GM19099 (cell line): ENCODE measurements at regions not wholly inside any gene's neighbourhood (a gene's known extent, or its start where the extent isn't known, plus 50 kb on each side); places are given as distances from the start of the nearest gene placed in this dataset.

Experiments
- POLR2A ChIP-seq: IDR thresholded peaks from 3 replicates; pipeline ENCODE4 v1.6.1; 2011; ENCODE audit warnings: low read depth; ENCODE audit not compliant: insufficient read length; ENCODE audit errors: extremely low read depth

GRCh38 chr13:81293594-81294164 lies 952.8 kb upstream of the SPRY2 start:
- TF ChIP-seq POLR2A = no peak

GRCh38 chr13:81283561-81283960 lies 942.6 kb upstream of the SPRY2 start:
- TF ChIP-seq POLR2A = no peak

GRCh38 chr13:81283062-81283461 lies 942.1 kb upstream of the SPRY2 start:
- no peak for TF ChIP-seq POLR2A

GRCh38 chr13:81275666-81276258 lies 934.8 kb upstream of the SPRY2 start:
- no peak for TF ChIP-seq POLR2A

- TF ChIP-seq POLR2A = no peak
These were observed 906.8 kb upstream of the SPRY2 start for GRCh38 chr13:81247711-81248110.

GRCh38 chr13:81246556-81246955 lies 905.6 kb upstream of the SPRY2 start:
- no peak for TF ChIP-seq POLR2A

- no peak for TF ChIP-seq POLR2A
These were observed 903.1 kb upstream of the SPRY2 start for GRCh38 chr13:81244011-81244410.

- TF ChIP-seq POLR2A = no peak
These were observed 889.5 kb upstream of the SPRY2 start for GRCh38 chr13:81230386-81230785.

GRCh38 chr13:81224209-81224833 lies 883.4 kb upstream of the SPRY2 start:
- no peak for TF ChIP-seq POLR2A

GRCh38 chr13:81223778-81224177 lies 882.9 kb upstream of the SPRY2 start:
- TF ChIP-seq POLR2A = no peak

- no peak for TF ChIP-seq POLR2A
These were observed 870.8 kb upstream of the SPRY2 start for GRCh38 chr13:81211713-81212112.

GRCh38 chr13:81207636-81208035 lies 866.7 kb upstream of the SPRY2 start:
- no peak for TF ChIP-seq POLR2A

GRCh38 chr13:81207231-81207630 lies 866.3 kb upstream of the SPRY2 start:
- TF ChIP-seq POLR2A = no peak

- TF ChIP-seq POLR2A = no peak
These were observed 862.9 kb upstream of the SPRY2 start for GRCh38 chr13:81203783-81204182.

GRCh38 chr13:81199956-81200355 lies 859.0 kb upstream of the SPRY2 start:
- TF ChIP-seq POLR2A = no peak

GRCh38 chr13:81197966-81198365 lies 857.0 kb upstream of the SPRY2 start:
- no peak for TF ChIP-seq POLR2A
